Mucosa of gallbladder (tissue), 1 donor: ENCODE measurements at regions not wholly inside any gene's neighbourhood (a gene's known extent, or its start where the extent isn't known, plus 50 kb on each side); places are given as distances from the start of the nearest gene placed in this dataset.
A peak's percentile ranks its signal among the peaks of the same experiment; 100 is the strongest.

ENCODE experiments used
- DNase-seq: peaks from one replicate; pipeline ENCODE4 v3.0.0-alpha.2; 2020; ENCODE audit warnings: low spot score
- donor health status: DM: no; HTN: no; CAD: no.

GRCh38 chr5:17893026-17893635 lies 258.9 kb downstream of the TAF11L14 start:
- DNase-seq, result no peak

GRCh38 chr5:17895288-17896033 lies 261.2 kb downstream of the TAF11L14 start:
- no peak for DNase-seq

- no peak for DNase-seq
Measured at GRCh38 chr5:17896605-17897004, 262.3 kb downstream of the TAF11L14 start.

- DNase-seq, result no peak
Measured at GRCh38 chr5:17897776-17898175, 263.5 kb downstream of the TAF11L14 start.

GRCh38 chr5:17898766-17899165 lies 264.5 kb downstream of the TAF11L14 start:
- DNase-seq, result no peak

GRCh38 chr5:17907094-17907493 lies 272.8 kb downstream of the TAF11L14 start:
- DNase-seq, result no peak

GRCh38 chr5:17910318-17910717 lies 276.1 kb downstream of the TAF11L14 start:
- DNase-seq, result no peak

GRCh38 chr5:17912794-17913193 lies 278.5 kb downstream of the TAF11L14 start:
- no peak for DNase-seq

GRCh38 chr5:17916446-17916845 lies 282.2 kb downstream of the TAF11L14 start:
- no peak for DNase-seq

GRCh38 chr5:17917465-17917864 lies 283.2 kb downstream of the TAF11L14 start:
- DNase-seq, result no peak

GRCh38 chr5:17918373-17919104 lies 284.3 kb downstream of the TAF11L14 start:
- DNase-seq, result no peak

- no peak for DNase-seq
Measured at GRCh38 chr5:17925276-17925675, 291.0 kb downstream of the TAF11L14 start.

- DNase-seq, result peak; percentile 12
Measured at GRCh38 chr5:17928581-17928981, 294.3 kb downstream of the TAF11L14 start.

GRCh38 chr5:17929171-17929570 lies 294.9 kb downstream of the TAF11L14 start:
- DNase-seq, result no peak

GRCh38 chr5:17930346-17930745 lies 296.1 kb downstream of the TAF11L14 start:
- DNase-seq, result no peak

GRCh38 chr5:17944046-17944445 lies 309.8 kb downstream of the TAF11L14 start:
- DNase-seq, result no peak

GRCh38 chr5:17947029-17947428 lies 312.8 kb downstream of the TAF11L14 start:
- DNase-seq, result no peak

- no peak for DNase-seq
Measured at GRCh38 chr5:17951392-17952169, 317.3 kb downstream of the TAF11L14 start.

- no peak for DNase-seq
Measured at GRCh38 chr5:17952231-17952630, 318.0 kb downstream of the TAF11L14 start.

- no peak for DNase-seq
Measured at GRCh38 chr5:17964067-17964466, 329.8 kb downstream of the TAF11L14 start.

- DNase-seq, result no peak
Measured at GRCh38 chr5:17966640-17967402, 332.6 kb downstream of the TAF11L14 start.
